ENCODE measurements at regions not wholly inside any gene's neighbourhood (a gene's known extent, or its start where the extent isn't known, plus 50 kb on each side); places are given as distances from the start of the nearest gene placed in this dataset.

- Histone ChIP-seq H3K36me3 (ENCODE audit: low read depth, low read length) (no peaks in the 10 kb centered on the region), H3K4me1 (ENCODE audit: insufficient read depth, low read length) (no peaks in the 10 kb centered on the region), H3K9me2 (replicated peaks; ENCODE audit: low read length) (peaks cover 4% of the 10 kb centered on the region; the same call in 1 of the 2 replicates), H3K9me3 (ENCODE audit: low read length) (no peaks in the 10 kb centered on the region), H4K20me1 (ENCODE audit: low read length) (no peaks in the 10 kb centered on the region), H3K4me2 (ENCODE audit: low read length) (no peak overlapping the region), H2AFZ (ENCODE audit: low read length) (no peak overlapping the region), H3K9ac (ENCODE audit: low read length) (no peak overlapping the region), H3F3A (ENCODE audit: low read length, unreplicated experiment) (no peaks in the 10 kb centered on the region), H3K27ac (ENCODE audit: low read length) (no peak overlapping the region), H3K79me2 (ENCODE audit: low read length) (no peaks in the 10 kb centered on the region), H3K27me3 (ENCODE audit: low read length) (no peaks in the 10 kb centered on the region), H3K4me3 (ENCODE audit: low read length) (no peak overlapping the region)
- TF ChIP-seq EZH2 (IDR thresholded peaks at IDR 0.05; ENCODE audit: low read length, unreplicated experiment) (no peak), CTCF (conservative IDR thresholded peaks at IDR 0.05; ENCODE audit: low read depth, low read length) (no peak), EZH2phosphoT487 (IDR thresholded peaks at IDR 0.05; ENCODE audit: borderline replicate concordance, low read length) (no peak)
- CTCF ChIA-PET = no interaction called here
- DNase-seq (no peak), ATAC-seq (no peak)
- POLR2A ChIA-PET (ENCODE audit: unreplicated experiment) = no interaction called here
- no TSS peak for BruUV-seq (replicated peaks)
- intact Hi-C loops (cut with micrococcal nuclease) = no loop called here
Observed at GRCh38 chr6:48249071-48249470, 138.1 kb upstream of the PTCHD4 start.

- no peak for DNase-seq
- H2AFZ ChIP-seq (ENCODE audit: low read length) = no peak overlapping the region
- no peaks in the 10 kb centered on the region for H3K36me3 ChIP-seq (ENCODE audit: low read depth, low read length)
- no peak for ATAC-seq
- no peak overlapping the region for H3K27ac ChIP-seq (ENCODE audit: low read length)
- POLR2A ChIA-PET (ENCODE audit: unreplicated experiment) = no interaction called here
- H3K27me3 ChIP-seq (ENCODE audit: low read length) = no peaks in the 10 kb centered on the region
- TF ChIP-seq CTCF (conservative IDR thresholded peaks at IDR 0.05; ENCODE audit: low read depth, low read length) (no peak), EZH2 (IDR thresholded peaks at IDR 0.05; ENCODE audit: low read length, unreplicated experiment) (no peak), EZH2phosphoT487 (IDR thresholded peaks at IDR 0.05; ENCODE audit: borderline replicate concordance, low read length) (no peak)
- H3K79me2 ChIP-seq (ENCODE audit: low read length) = no peaks in the 10 kb centered on the region
- H4K20me1 ChIP-seq (ENCODE audit: low read length) = no peaks in the 10 kb centered on the region
- no peaks in the 10 kb centered on the region for H3K9me3 ChIP-seq (ENCODE audit: low read length)
- intact Hi-C loops (cut with micrococcal nuclease) = no loop called here
- no peak overlapping the region for H3K9ac ChIP-seq (ENCODE audit: low read length)
- no peak overlapping the region for H3K4me2 ChIP-seq (ENCODE audit: low read length)
- CTCF ChIA-PET = no interaction called here
- H3K4me3 ChIP-seq (ENCODE audit: low read length) = no peak overlapping the region
- no peaks in the 10 kb centered on the region for H3K4me1 ChIP-seq (ENCODE audit: insufficient read depth, low read length)
- BruUV-seq (replicated peaks) = no TSS peak
- peaks cover 4% of the 10 kb centered on the region for H3K9me2 ChIP-seq (replicated peaks; ENCODE audit: low read length)
- no peaks in the 10 kb centered on the region for H3F3A ChIP-seq (ENCODE audit: low read length, unreplicated experiment)
Observed at GRCh38 chr6:48243071-48243470, 132.1 kb upstream of the PTCHD4 start.

- intact Hi-C loops (cut with micrococcal nuclease) = no loop called here
- Histone ChIP-seq H3K4me3 (ENCODE audit: low read length) (no peak overlapping the region), H3K4me2 (ENCODE audit: low read length) (no peak overlapping the region), H3F3A (ENCODE audit: low read length, unreplicated experiment) (no peaks in the 10 kb centered on the region), H3K27me3 (ENCODE audit: low read length) (no peaks in the 10 kb centered on the region), H3K79me2 (ENCODE audit: low read length) (no peaks in the 10 kb centered on the region), H4K20me1 (ENCODE audit: low read length) (no peaks in the 10 kb centered on the region), H3K27ac (ENCODE audit: low read length) (no peak overlapping the region), H3K36me3 (ENCODE audit: low read depth, low read length) (no peaks in the 10 kb centered on the region), H3K9ac (ENCODE audit: low read length) (no peak overlapping the region), H2AFZ (ENCODE audit: low read length) (no peak overlapping the region), H3K9me2 (replicated peaks; ENCODE audit: low read length) (peaks cover 3% of the 10 kb centered on the region), H3K9me3 (ENCODE audit: low read length) (no peaks in the 10 kb centered on the region), H3K4me1 (ENCODE audit: insufficient read depth, low read length) (no peaks in the 10 kb centered on the region)
- ChIA-PET POLR2A (ENCODE audit: unreplicated experiment) (no interaction called here), CTCF (no interaction called here)
- TF ChIP-seq EZH2 (IDR thresholded peaks at IDR 0.05; ENCODE audit: low read length, unreplicated experiment) (no peak), CTCF (conservative IDR thresholded peaks at IDR 0.05; ENCODE audit: low read depth, low read length) (no peak), EZH2phosphoT487 (IDR thresholded peaks at IDR 0.05; ENCODE audit: borderline replicate concordance, low read length) (no peak)
- DNase-seq = no peak
- BruUV-seq (replicated peaks) = no TSS peak
- ATAC-seq = no peak
Observed at GRCh38 chr6:48240287-48240686, 129.3 kb upstream of the PTCHD4 start.

Data from PC-3 (cell line).